H1 (cell line): ENCODE measurements at regions not wholly inside any gene's neighbourhood (a gene's known extent, or its start where the extent isn't known, plus 50 kb on each side); places are given as distances from the start of the nearest gene placed in this dataset.

ENCODE experiments used
- BCL11A ChIP-seq, 2 experiments: IDR thresholded peaks; one replicate each; pipeline ENCODE4 v1.6.1; 2011; ENCODE audit warnings: low read depth in 2 of 2, low read length in 2 of 2, mild to moderate bottlenecking in 2 of 2
- BRCA1 ChIP-seq: IDR thresholded peaks from 2 replicates; pipeline ENCODE4 v1.6.1; 2012; ENCODE audit warnings: low read depth, low read length, improper control_type of control experiment
- CHD7 ChIP-seq: fragments of 300-600 bp; sonication (generic); IDR thresholded peaks from 2 replicates; pipeline ENCODE4 v1.7.1; 2012; ENCODE audit warnings: low read length, moderate library complexity, mild to moderate bottlenecking, inconsistent platforms; ENCODE audit not compliant: insufficient replicate concordance
- CTBP2 ChIP-seq: IDR thresholded peaks from 2 replicates; pipeline ENCODE4 v1.7.0; 2011; ENCODE audit warnings: borderline replicate concordance, mild to moderate bottlenecking, moderate library complexity, mixed read lengths, low read length; ENCODE audit not compliant: insufficient read depth, insufficient read length
- RFX5 ChIP-seq: IDR thresholded peaks from 2 replicates; pipeline ENCODE4 v1.6.1; 2011; ENCODE audit warnings: low read depth, low read length, improper control_type of control experiment, borderline replicate concordance
- RNF2 ChIP-seq: fragments of 200-900, 300-1000 bp; sonication (generic); IDR thresholded peaks from 2 replicates; pipeline ENCODE4 v1.7.1; 2016; ENCODE audit warnings: borderline replicate concordance, low read depth, mild to moderate bottlenecking, antibody characterized with exemption, low read length; ENCODE audit not compliant: poor library complexity, severe bottlenecking; ENCODE audit errors: missing control alignments
- TAF7 ChIP-seq: optimal IDR thresholded peaks from 2 replicates; pipeline ENCODE3; 2011; ENCODE audit warnings: low read depth, mild to moderate bottlenecking, inconsistent platforms, low read length, moderate library complexity, borderline replicate concordance

GRCh38 chr9:22580788-22581187 lies 134.2 kb downstream of the DMRTA1 start (continued):
- no peak for TF ChIP-seq CHD7
- no peak for TF ChIP-seq CTBP2
- no peak for TF ChIP-seq TAF7
- no peak for TF ChIP-seq RFX5
- no peak for TF ChIP-seq RNF2
- TF ChIP-seq BCL11A (IDR thresholded peaks at IDR 0.05; ENCODE audit: low read depth in 2 of 2, low read length in 2 of 2) = no peak
- no peak for TF ChIP-seq BRCA1
